Ishikawa (cell line): ENCODE measurements at regions not wholly inside any gene's neighbourhood (a gene's known extent, or its start where the extent isn't known, plus 50 kb on each side); places are given as distances from the start of the nearest gene placed in this dataset.

Source experiments
- CEBPB ChIP-seq: IDR thresholded peaks from 2 replicates; pipeline ENCODE4 v1.6.1; 2012
- EP300 ChIP-seq: IDR thresholded peaks from 2 replicates; pipeline ENCODE4 v1.6.1; 2012; ENCODE audit warnings: borderline replicate concordance
- RAD21 ChIP-seq: IDR thresholded peaks from 2 replicates; pipeline ENCODE4 v1.6.1; 2012; ENCODE audit warnings: low read depth

DNA sequence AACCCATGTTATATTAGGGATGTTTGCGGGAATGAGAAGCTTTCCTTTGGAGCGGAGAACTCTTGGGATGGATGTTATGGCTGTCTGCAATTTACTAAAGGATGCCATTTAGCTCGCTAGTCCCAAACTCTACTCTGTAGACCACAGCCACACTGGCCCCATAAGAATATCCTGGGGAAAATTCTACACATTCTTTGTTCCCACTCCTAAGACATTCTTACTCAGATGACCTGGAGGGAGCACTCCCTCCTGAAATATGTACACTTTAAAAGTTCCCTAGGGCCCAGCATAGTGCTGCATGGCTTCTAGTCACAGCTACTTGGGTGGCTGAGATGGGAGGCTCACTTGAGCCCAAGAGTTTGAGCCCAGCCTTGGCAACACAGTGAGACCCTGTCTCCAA is 288.7 kb upstream of the RORA start:
- TF ChIP-seq EP300, result no peak
- no peak for TF ChIP-seq RAD21
- TF ChIP-seq CEBPB, result no peak
